Neuronal stem cell (in vitro differentiated cells): ENCODE measurements at regions not wholly inside any gene's neighbourhood (a gene's known extent, or its start where the extent isn't known, plus 50 kb on each side); places are given as distances from the start of the nearest gene placed in this dataset.
A peak's percentile ranks its signal among the peaks of the same experiment; 100 is the strongest.
"Not testable (repeated sequence)": the region's sequence is repeated elsewhere in the genome, so short reads cannot be mapped to it uniquely, and the experiment has no call there.

Source experiments
- DNase-seq: peaks from one replicate; pipeline ENCODE4 v3.0.0-alpha.2; 2013; ENCODE audit warnings: low spot score
- H2AFZ ChIP-seq: one replicate; pipeline ENCODE4 v1.6.1; 2013; ENCODE audit warnings: mild to moderate bottlenecking, low read length, inconsistent platforms
- H2AK5ac ChIP-seq: 2 replicates; pipeline ENCODE4 v1.6.1; 2013; ENCODE audit warnings: low read depth, mild to moderate bottlenecking, inconsistent platforms, low read length, moderate library complexity, mixed read lengths
- H2BK120ac ChIP-seq: 2 replicates; pipeline ENCODE4 v1.6.1; 2013; ENCODE audit warnings: low read depth, mild to moderate bottlenecking, inconsistent platforms, low read length, moderate library complexity, mixed read lengths
- H2BK12ac ChIP-seq: one replicate; pipeline ENCODE4 v1.6.1; 2013; ENCODE audit warnings: low read length, inconsistent platforms
- H2BK15ac ChIP-seq: 2 replicates; pipeline ENCODE4 v1.6.1; 2013; ENCODE audit warnings: mild to moderate bottlenecking, low read length, inconsistent platforms, mixed read lengths
- H2BK5ac ChIP-seq: one replicate; pipeline ENCODE4 v1.6.1; 2013; ENCODE audit warnings: inconsistent platforms, mild to moderate bottlenecking, low read length, moderate library complexity
- H3K14ac ChIP-seq: one replicate; pipeline ENCODE4 v1.6.1; 2013; ENCODE audit warnings: low read length, inconsistent platforms
- H3K18ac ChIP-seq: 2 replicates; pipeline ENCODE4 v1.6.1; 2013; ENCODE audit warnings: low read length, inconsistent platforms
- H3K23ac ChIP-seq: 2 replicates; pipeline ENCODE4 v1.6.1; 2013; ENCODE audit warnings: low read depth, mild to moderate bottlenecking, mixed read lengths, low read length, inconsistent platforms; ENCODE audit not compliant: poor library complexity
- H3K27ac ChIP-seq: replicated peaks from 3 replicates; pipeline ENCODE4 v1.5.1; 2013; ENCODE audit warnings: low read length, inconsistent platforms
- H3K27me3 ChIP-seq, 3 experiments: 2 replicates each; pipeline ENCODE4 v1.6.1; 2013; ENCODE audit warnings: low read length in 3 of 3, mild to moderate bottlenecking in 2 of 3, inconsistent platforms in 1 of 3, low read depth in 1 of 3, mixed read lengths in 1 of 3, moderate library complexity in 1 of 3; ENCODE audit not compliant: control insufficient read depth in 3 of 3, insufficient read depth in 3 of 3
- H3K36me3 ChIP-seq, 2 donors: replicated peaks in 1 of 2; 2 replicates each; pipeline ENCODE4 v1.6.1; 2013; ENCODE audit warnings: low read length in 2 of 2; ENCODE audit not compliant: control insufficient read depth in 2 of 2, insufficient read depth in 2 of 2
- H3K4ac ChIP-seq: 2 replicates; pipeline ENCODE4 v1.6.1; 2013; ENCODE audit warnings: inconsistent platforms, mild to moderate bottlenecking, low read length, moderate library complexity
- H3K4me1 ChIP-seq, 2 donors: 1 replicate in 1 of 2; 2 replicates in 1 of 2; pipeline ENCODE4 v1.6.1; 2013; ENCODE audit warnings: low read length in 2 of 2, low read depth in 1 of 2; ENCODE audit not compliant: control insufficient read depth in 2 of 2, insufficient read depth in 1 of 2
- H3K4me2 ChIP-seq: one replicate; pipeline ENCODE4 v1.6.1; 2013; ENCODE audit warnings: mild to moderate bottlenecking, low read length, inconsistent platforms; ENCODE audit not compliant: insufficient read depth, poor library complexity, severe bottlenecking
- H3K4me3 ChIP-seq, 2 donors: 2 replicates each; pipeline ENCODE4 v1.5.1; 2013; ENCODE audit warnings: low read length in 2 of 2, mild to moderate bottlenecking in 2 of 2, inconsistent platforms in 1 of 2, moderate library complexity in 1 of 2
- H3K79me1 ChIP-seq: one replicate; pipeline ENCODE4 v1.6.1; 2013; ENCODE audit warnings: low read depth, mild to moderate bottlenecking, inconsistent platforms, low read length, moderate library complexity
- H3K9ac ChIP-seq: one replicate; pipeline ENCODE4 v1.6.1; 2013; ENCODE audit warnings: mild to moderate bottlenecking, low read depth, low read length, inconsistent platforms; ENCODE audit not compliant: poor library complexity
- H3K9me3 ChIP-seq, 2 donors: replicated peaks in 1 of 2; 2 replicates each; pipeline versions ENCODE3 to v1.6.1; 2013; ENCODE audit warnings: low read length in 2 of 2, mild to moderate bottlenecking in 2 of 2, inconsistent platforms in 1 of 2, low read depth in 1 of 2, mixed read lengths in 1 of 2, moderate library complexity in 1 of 2; ENCODE audit not compliant: control insufficient read depth in 2 of 2, insufficient read depth in 1 of 2
- H4K8ac ChIP-seq: one replicate; pipeline ENCODE4 v1.6.1; 2013; ENCODE audit warnings: low read depth, mild to moderate bottlenecking, inconsistent platforms, low read length, moderate library complexity
- H4K91ac ChIP-seq: one replicate; pipeline ENCODE4 v1.6.1; 2013; ENCODE audit warnings: low read length, low read depth, mild to moderate bottlenecking, inconsistent platforms; ENCODE audit not compliant: poor library complexity
- WGBS, 2 donors: extraction: QIAGEN DNeasy Blood & Tissue Kit; methylation state at CpG; one replicate each; pipeline ENCODE4 v1.1.7; 2013; ENCODE audit warnings: missing lambda C conversion rate in 2 of 2, mixed read lengths in 1 of 2; ENCODE audit not compliant: insufficient read length in 2 of 2, insufficient replicate concordance in 1 of 2; ENCODE audit errors: extremely low coverage in 2 of 2; 5-methylcytosine and 5-hydroxymethylcytosine counted together

GRCh38 chr1:96224229-96224628, 497.4 kb upstream of the PTBP2 start:
- not testable (repeated sequence) for H3K27ac ChIP-seq, H3K14ac ChIP-seq, H3K23ac ChIP-seq, H3K4ac ChIP-seq, H3K27me3 ChIP-seq, H2AFZ ChIP-seq, H2BK5ac ChIP-seq, H2BK15ac ChIP-seq, H2BK120ac ChIP-seq, H3K4me1 ChIP-seq, H3K18ac ChIP-seq, H3K4me2 ChIP-seq, DNase-seq, H3K36me3 ChIP-seq, H3K9ac ChIP-seq, H3K79me1 ChIP-seq, H3K4me3 ChIP-seq, H3K9me3 ChIP-seq, H4K91ac ChIP-seq, H4K8ac ChIP-seq, H2AK5ac ChIP-seq, H2BK12ac ChIP-seq
- WGBS, 2 donors: no CpG with 5 or more reads among the region's 20 CpGs

GRCh38 chr1:96233422-96233821, 488.2 kb upstream of the PTBP2 start:
- Histone ChIP-seq H2AFZ (no peak overlapping the region), H2BK15ac (no peak overlapping the region), H3K27ac (no peak overlapping the region), H3K4me1 (no peaks in the 10 kb centered on the region), H2BK5ac (no peak overlapping the region), H4K8ac (no peak overlapping the region), H3K4me3 (no peak overlapping the region), H2AK5ac (no peak overlapping the region), H3K23ac (no peak overlapping the region), H3K27me3 (no peaks in the 10 kb centered on the region), H3K14ac (no peak overlapping the region), H3K79me1 (no peaks in the 10 kb centered on the region), H3K9me3 (no peaks in the 10 kb centered on the region), H3K4me2 (no peak overlapping the region), H3K9ac (no peak overlapping the region), H3K18ac (no peak overlapping the region), H2BK120ac (no peak overlapping the region), H3K36me3 (no peaks in the 10 kb centered on the region), H3K4ac (no peak overlapping the region), H2BK12ac (no peak overlapping the region), H4K91ac (no peak overlapping the region)
- no CpG with 5 or more reads among the region's 3 CpGs for WGBS, 2 donors
- DNase-seq: no peak

- Histone ChIP-seq H3K4ac (no peak overlapping the region), H3K9me3 (no peaks in the 10 kb centered on the region), H2AFZ (peak overlapping the region; percentile 30), H4K91ac (no peak overlapping the region), H2BK5ac (no peak overlapping the region), H3K27ac (no peak overlapping the region), H3K23ac (no peak overlapping the region), H3K18ac (no peak overlapping the region), H2AK5ac (no peak overlapping the region), H3K4me1 (no peaks in the 10 kb centered on the region), H3K4me2 (no peak overlapping the region), H3K4me3 (no peak overlapping the region), H4K8ac (no peak overlapping the region), H3K27me3 (no peaks in the 10 kb centered on the region), H3K14ac (no peak overlapping the region), H3K36me3 (no peaks in the 10 kb centered on the region), H3K79me1 (no peaks in the 10 kb centered on the region), H2BK12ac (no peak overlapping the region), H3K9ac (no peak overlapping the region), H2BK120ac (no peak overlapping the region), H2BK15ac (no peak overlapping the region)
- DNase-seq: no peak
- WGBS, 2 donors: no CpG with 5 or more reads among the region's 6 CpGs
These were observed 487.3 kb upstream of the PTBP2 start for GRCh38 chr1:96234299-96234698.

- H3K4ac ChIP-seq: no peak overlapping the region
- H3K9ac ChIP-seq: no peak overlapping the region
These were observed 485.3 kb upstream of the PTBP2 start for GRCh38 chr1:96236156-96236739.

More at GRCh38 chr1:96236156-96236739, 485.3 kb upstream of the PTBP2 start:
- Histone ChIP-seq H4K8ac (no peak overlapping the region), H3K27me3 (no peaks in the 10 kb centered on the region), H3K9me3 (no peaks in the 10 kb centered on the region), H2BK15ac (no peak overlapping the region), H2BK120ac (no peak overlapping the region), H2AFZ (no peak overlapping the region), H3K18ac (no peak overlapping the region), H3K4me1 (no peaks in the 10 kb centered on the region), H2BK12ac (no peak overlapping the region), H3K23ac (no peak overlapping the region), H3K79me1 (no peaks in the 10 kb centered on the region), H3K14ac (no peak overlapping the region), H4K91ac (no peak overlapping the region), H3K36me3 (no peaks in the 10 kb centered on the region), H3K27ac (no peak overlapping the region), H2AK5ac (no peak overlapping the region), H3K4me2 (no peak overlapping the region), H3K4me3 (no peak overlapping the region), H2BK5ac (no peak overlapping the region)
- peak; percentile 43 for DNase-seq
- no CpG with 5 or more reads among the region's 4 CpGs for WGBS, 2 donors
